Esophagus squamous epithelium (tissue), 5 donors: ENCODE measurements at regions not wholly inside any gene's neighbourhood (a gene's known extent, or its start where the extent isn't known, plus 50 kb on each side); places are given as distances from the start of the nearest gene placed in this dataset.

ENCODE experiments used
- DNase-seq: peaks from one replicate; lab custom pipeline; 2025; lab: John Stamatoyannopoulos, UW
- H3K27ac ChIP-seq, 4 donors: fragments of 200-600 bp; sonication (generic); one replicate each; pipeline ENCODE4 v1.5.1; 2016 to 2019; ENCODE audit warnings: mild to moderate bottlenecking in 1 of 4
- H3K27me3 ChIP-seq, 4 donors: fragments of 200-600 bp; sonication (generic); 1 replicate in 3 of 4; 2 replicates in 1 of 4; pipeline versions ENCODE4 v1.5.1 to v1.6.0; 2017 to 2021; ENCODE audit warnings: antibody characterized with exemption in 1 of 4
- H3K36me3 ChIP-seq, 3 donors: fragments of 200-600 bp; sonication (generic); one replicate each; pipeline ENCODE4 v1.5.1; 2016 to 2019
- H3K4me1 ChIP-seq, 3 donors: fragments of 200-600 bp; sonication (generic); one replicate each; pipeline ENCODE4 v1.5.1; 2017 to 2019
- H3K4me3 ChIP-seq, 4 donors: fragments of 200-600 bp; sonication (generic); 1 replicate in 3 of 4; 2 replicates in 1 of 4; pipeline ENCODE4 v1.5.1; 2016 to 2019; ENCODE audit warnings: mild to moderate bottlenecking in 2 of 4, moderate library complexity in 1 of 4
- H3K9me3 ChIP-seq, 3 donors: fragments of 200-600 bp; sonication (generic); one replicate each; pipeline ENCODE4 v1.5.1; 2016 to 2019
- CTCF ChIP-seq, 6 experiments: fragments of 450-650 bp in 4 of 6; fragments of 200-600 bp in 2 of 6; sonication (generic) in 2 of 6; IDR thresholded peaks; one replicate each; pipeline ENCODE4 v1.5.1; 2016 to 2019; ENCODE audit warnings: antibody characterized with exemption in 6 of 6, mild to moderate bottlenecking in 4 of 6, moderate library complexity in 4 of 6
- POLR2A ChIP-seq, 4 donors: fragments of 450-650 bp; IDR thresholded peaks; one replicate each; pipeline ENCODE4 v1.6.1; 2017; ENCODE audit warnings: antibody characterized with exemption in 4 of 4, mild to moderate bottlenecking in 4 of 4, moderate library complexity in 3 of 4
- WGBS, 2 donors: methylation state at CpG; one replicate each; pipeline ENCODE4 v1.1.5; 2018; 5-methylcytosine and 5-hydroxymethylcytosine counted together
- intact Hi-C: fragments of 100-400 bp; cut with DNase I; formaldehyde crosslinking; loops from one replicate; pipeline ENCODE4 v1.15.0; 2022
- donor health status: DM: yes; HTN: yes; CAD: no.

- DNase-seq: no peak
- H3K4me3 ChIP-seq: no peak overlapping the region
- H3K27me3 ChIP-seq: no peaks in the 10 kb centered on the region
- TF ChIP-seq CTCF (IDR thresholded peaks at IDR 0.05): no peak
- TF ChIP-seq POLR2A (IDR thresholded peaks at IDR 0.05): no peak
- no peak overlapping the region for H3K27ac ChIP-seq
- 67 to 89% methylated on average over 1 of the region's 1 CpG for WGBS, 2 donors
- H3K9me3 ChIP-seq: no peaks in the 10 kb centered on the region
- intact Hi-C loops: no loop called here
- H3K36me3 ChIP-seq: no peaks in the 10 kb centered on the region
- no peaks in the 10 kb centered on the region for H3K4me1 ChIP-seq
Measured at GRCh38 chr14:29166507-29166906, 399.9 kb downstream of the FOXG1 start.

- Histone ChIP-seq H3K4me1 (no peaks in the 10 kb centered on the region), H3K9me3 (no peaks in the 10 kb centered on the region), H3K4me3 (no peak overlapping the region), H3K27me3 (no peaks in the 10 kb centered on the region), H3K36me3 (no peaks in the 10 kb centered on the region), H3K27ac (no peak overlapping the region)
- no peak for TF ChIP-seq POLR2A (IDR thresholded peaks at IDR 0.05)
- no peak for TF ChIP-seq CTCF (IDR thresholded peaks at IDR 0.05)
- no peak for DNase-seq
- intact Hi-C loops: no loop called here
- 40 to 80% methylated on average over 1 to 4 of the region's 7 CpGs for WGBS, 2 donors
Measured at GRCh38 chr14:29168149-29168548, 401.6 kb downstream of the FOXG1 start.

- intact Hi-C loops: no loop called here
- DNase-seq: no peak
- Histone ChIP-seq H3K4me1 (no peaks in the 10 kb centered on the region), H3K9me3 (no peaks in the 10 kb centered on the region), H3K4me3 (no peak overlapping the region), H3K36me3 (no peaks in the 10 kb centered on the region), H3K27ac (no peak overlapping the region), H3K27me3 (no peaks in the 10 kb centered on the region)
- TF ChIP-seq POLR2A (IDR thresholded peaks at IDR 0.05): no peak
- 93 to 95% methylated on average over 3 to 4 of the region's 5 CpGs for WGBS, 2 donors
Measured at GRCh38 chr14:29169408-29169807, 402.8 kb downstream of the FOXG1 start.

GRCh38 chr14:29175706-29176105, 409.1 kb downstream of the FOXG1 start:
- no peaks in the 10 kb centered on the region for H3K4me1 ChIP-seq
- no peak overlapping the region for H3K4me3 ChIP-seq
- H3K9me3 ChIP-seq: no peaks in the 10 kb centered on the region
- DNase-seq: no peak
- no peak overlapping the region for H3K27ac ChIP-seq
- no peaks in the 10 kb centered on the region for H3K27me3 ChIP-seq
- intact Hi-C loops: no loop called here
- H3K36me3 ChIP-seq: no peaks in the 10 kb centered on the region
- 57 to 62% methylated on average over 2 of the region's 2 CpGs for WGBS, 2 donors
- TF ChIP-seq CTCF (IDR thresholded peaks at IDR 0.05) (no peak), POLR2A (IDR thresholded peaks at IDR 0.05) (no peak)

- no peaks in the 10 kb centered on the region for H3K36me3 ChIP-seq
- no peak overlapping the region for H3K27ac ChIP-seq
- no peaks in the 10 kb centered on the region for H3K4me1 ChIP-seq
- no peaks in the 10 kb centered on the region for H3K9me3 ChIP-seq
- no peak overlapping the region for H3K4me3 ChIP-seq
- TF ChIP-seq POLR2A (IDR thresholded peaks at IDR 0.05) (no peak), CTCF (IDR thresholded peaks at IDR 0.05) (no peak)
- intact Hi-C loops: no loop called here
- no peaks in the 10 kb centered on the region for H3K27me3 ChIP-seq
- no peak for DNase-seq
- WGBS, 2 donors: 78 to 86% methylated on average over 2 of the region's 2 CpGs
Measured at GRCh38 chr14:29176876-29177275, 410.3 kb downstream of the FOXG1 start.

GRCh38 chr14:29178971-29179370, 412.4 kb downstream of the FOXG1 start:
- DNase-seq: no peak
- 63 to 70% methylated on average over 1 of the region's 1 CpG for WGBS, 2 donors

More at GRCh38 chr14:29178971-29179370, 412.4 kb downstream of the FOXG1 start:
- Histone ChIP-seq H3K27ac (no peak overlapping the region), H3K4me1 (no peaks in the 10 kb centered on the region), H3K27me3 (no peaks in the 10 kb centered on the region), H3K36me3 (no peaks in the 10 kb centered on the region), H3K4me3 (no peak overlapping the region), H3K9me3 (no peaks in the 10 kb centered on the region)
- TF ChIP-seq CTCF (IDR thresholded peaks at IDR 0.05) (no peak), POLR2A (IDR thresholded peaks at IDR 0.05) (no peak)
- intact Hi-C loops: no loop called here
